GM19351 (cell line): ENCODE measurements at regions not wholly inside any gene's neighbourhood (a gene's known extent, or its start where the extent isn't known, plus 50 kb on each side); places are given as distances from the start of the nearest gene placed in this dataset.
A peak's percentile ranks its signal among the peaks of the same experiment; 100 is the strongest.
"Not testable (repeated sequence)": the region's sequence is repeated elsewhere in the genome, so short reads cannot be mapped to it uniquely, and the experiment has no call there.

ENCODE experiments used
- ATAC-seq: cut with Tn5 transposase; IDR thresholded peaks from one replicate; pipeline ENCODE4 v1.9.1; 2021; ENCODE audit warnings: mild to moderate bottlenecking, moderate library complexity; ENCODE audit not compliant: unreplicated experiment

DNA sequence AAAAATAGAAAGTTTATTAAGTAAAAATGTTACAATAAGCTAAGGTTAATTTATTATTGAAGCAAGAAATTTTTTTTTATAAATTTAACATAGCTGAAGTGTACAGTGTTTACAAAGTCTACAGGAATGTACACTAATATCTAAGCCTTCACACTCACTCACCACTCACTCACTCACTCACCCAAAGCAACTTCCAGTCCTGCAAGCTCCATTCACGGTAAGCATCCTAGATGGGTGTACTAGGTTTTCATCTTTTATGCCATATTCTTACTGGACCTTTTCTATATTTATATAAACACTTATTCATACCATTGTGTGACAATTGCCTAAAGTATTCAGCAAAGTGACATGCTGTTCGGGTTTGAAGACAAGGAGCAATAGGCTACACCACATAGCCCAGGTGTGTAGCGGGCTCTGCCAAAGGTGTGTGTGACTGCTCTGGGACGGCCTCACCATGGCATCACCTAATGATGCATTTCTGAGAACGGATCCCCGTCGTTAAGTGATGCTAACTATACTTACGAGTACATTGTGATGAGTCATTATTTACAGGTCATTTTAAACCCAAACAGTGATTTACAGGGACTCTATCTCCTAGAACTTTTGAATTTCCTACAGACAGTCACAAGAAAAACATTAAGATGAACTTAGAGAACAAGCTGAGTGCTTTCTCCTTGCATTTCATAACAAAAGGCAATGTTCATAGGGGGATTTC, 76.3 kb upstream of the ID2 start:
- ATAC-seq: no peak

DNA sequence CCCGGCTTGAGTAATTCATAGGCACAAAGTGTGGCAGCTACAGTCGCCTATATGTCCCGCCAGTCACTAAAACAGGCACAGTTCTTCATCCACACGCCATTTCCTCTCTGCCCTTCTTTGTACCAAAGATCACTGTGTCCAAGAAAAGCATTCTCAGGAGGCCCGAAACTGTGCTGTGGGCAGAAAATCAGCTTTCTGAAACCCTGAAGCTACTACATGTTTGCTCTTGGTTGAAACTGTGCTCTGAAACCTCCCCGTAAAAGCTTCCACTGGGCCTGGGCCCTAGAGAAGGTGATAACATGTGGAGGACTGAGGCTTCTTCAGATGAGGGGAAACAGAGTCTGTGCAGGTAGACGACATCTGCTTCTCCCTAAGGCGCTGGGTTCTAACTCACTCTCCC, 75.6 kb upstream of the ID2 start:
- ATAC-seq: peak; percentile 93

DNA sequence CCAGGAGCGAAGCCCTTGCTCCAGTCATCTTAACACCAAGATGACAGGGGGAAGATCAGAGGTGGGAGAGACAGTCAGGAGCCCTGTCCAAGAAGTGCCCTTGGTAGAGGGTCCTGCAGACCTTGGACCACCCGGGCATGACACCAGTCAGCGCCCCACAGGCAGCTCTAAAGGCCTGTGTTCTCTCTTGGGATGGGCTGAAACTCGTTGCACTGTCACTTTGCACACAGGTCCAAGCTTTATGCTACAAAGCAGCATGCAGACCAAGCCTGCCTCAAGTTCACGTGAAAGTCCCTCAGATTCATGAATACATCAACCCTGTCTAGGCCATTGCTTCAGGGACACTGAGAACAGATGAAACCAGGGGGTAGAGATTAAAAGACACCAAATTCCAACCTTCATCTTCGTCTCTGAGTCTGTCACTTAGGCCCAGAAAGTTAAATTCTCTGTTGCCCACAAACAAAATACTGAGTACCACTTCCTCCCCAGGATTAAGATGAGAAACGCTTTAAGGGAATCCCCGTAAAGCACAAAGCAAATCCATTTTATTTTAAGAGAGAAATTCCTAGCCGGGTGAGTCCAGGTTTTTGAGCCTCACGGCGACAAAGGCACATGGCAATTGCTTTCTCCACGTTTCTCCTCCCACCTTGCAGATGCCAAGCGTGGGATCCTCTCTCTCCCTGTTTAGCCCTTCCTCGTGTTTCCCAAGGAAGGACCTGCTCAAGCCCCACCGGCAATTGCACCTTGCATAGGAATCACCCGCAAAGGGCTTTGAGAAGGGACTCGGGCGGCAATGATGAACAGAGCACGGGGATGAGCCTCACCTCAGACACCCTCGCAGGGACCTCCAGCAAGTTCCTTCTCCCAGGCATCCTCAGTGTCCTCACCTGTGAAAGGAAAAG, 75.0 kb upstream of the ID2 start:
- peak; percentile 25 for ATAC-seq

DNA sequence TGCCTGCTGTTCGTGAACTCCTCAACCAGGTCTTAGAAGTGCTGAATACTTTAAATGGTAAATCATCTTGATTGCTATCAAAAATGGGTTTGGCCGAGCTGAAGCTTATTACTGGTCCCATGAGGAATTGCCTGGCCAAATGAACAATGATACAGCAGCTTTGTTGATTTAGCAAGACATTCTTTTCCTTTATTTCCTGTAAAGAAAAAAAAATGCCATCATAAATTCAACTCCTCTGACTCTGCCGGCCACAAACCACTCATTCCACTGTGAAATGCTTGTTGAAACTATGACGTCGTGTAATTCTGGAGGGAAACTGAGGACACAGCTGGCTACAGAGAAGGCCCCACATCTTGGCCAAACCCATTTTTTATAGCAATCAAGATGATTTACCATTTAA, 74.2 kb upstream of the ID2 start:
- no peak for ATAC-seq

DNA sequence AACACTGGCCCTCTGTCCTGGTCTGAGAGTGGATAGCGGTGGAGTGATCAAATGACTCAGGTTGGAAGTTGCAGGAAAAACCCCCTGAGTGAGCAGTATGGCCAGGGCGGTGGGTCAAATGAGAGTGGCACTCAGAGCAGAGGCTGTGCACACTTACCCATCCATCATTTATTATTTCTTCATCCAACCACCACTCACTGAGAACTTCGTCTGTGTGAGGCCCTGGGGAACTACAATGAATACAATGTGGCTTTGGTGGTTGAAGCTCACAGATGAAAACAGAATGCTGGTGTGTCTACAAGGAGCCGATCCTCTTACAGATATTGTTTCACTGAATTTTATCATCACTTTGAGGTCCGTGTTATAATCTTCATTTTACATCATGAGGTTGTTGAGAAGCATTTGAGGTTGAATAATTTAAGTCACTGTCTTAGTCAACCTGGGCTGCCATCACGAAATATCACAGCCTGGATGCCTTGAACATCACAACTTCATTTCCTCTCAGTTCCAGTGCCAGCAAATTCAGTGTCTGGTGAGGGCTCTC, 73.4 kb upstream of the ID2 start:
- no peak for ATAC-seq

DNA sequence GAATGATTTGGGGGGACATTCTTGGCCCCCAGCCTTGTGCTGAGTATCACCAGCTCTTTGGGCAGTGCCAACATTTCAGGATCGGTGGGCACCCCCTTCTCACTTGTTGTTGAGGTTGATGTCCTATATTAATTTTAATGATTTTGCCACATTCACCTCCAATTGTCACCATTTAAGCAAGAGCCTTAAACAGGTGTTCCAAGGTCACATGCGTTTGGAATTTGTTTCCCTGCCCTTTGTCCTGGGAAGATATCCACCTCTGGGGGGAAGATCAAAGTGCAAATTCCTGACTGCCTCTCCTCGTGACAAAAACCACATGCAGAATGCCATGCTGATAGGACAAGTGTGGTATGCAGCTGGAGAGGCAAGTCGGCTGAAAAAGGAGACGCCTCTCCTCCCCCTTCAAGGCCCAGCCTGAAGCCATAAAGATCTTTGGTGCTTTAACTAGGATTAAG, 72.5 kb upstream of the ID2 start:
- no peak for ATAC-seq

DNA sequence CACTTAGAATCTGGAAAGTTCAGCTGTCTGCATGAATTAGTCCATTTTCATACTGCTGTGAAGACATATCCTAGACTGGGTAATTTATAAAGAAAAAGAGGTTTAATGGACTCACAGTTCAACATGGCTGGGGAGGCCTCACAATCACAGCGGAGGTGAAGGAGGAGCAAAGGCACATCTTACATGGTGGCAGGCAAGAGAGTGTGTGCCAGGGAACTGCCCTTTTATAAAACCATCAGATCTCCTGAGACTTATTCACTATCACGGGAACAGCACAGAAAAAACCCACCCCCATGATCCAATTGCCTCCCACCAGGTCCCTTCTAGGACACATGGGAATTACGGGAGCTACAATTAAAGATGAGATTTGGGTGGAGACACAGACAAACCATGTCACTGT, 71.1 kb upstream of the ID2 start:
- not testable (repeated sequence) for ATAC-seq

DNA sequence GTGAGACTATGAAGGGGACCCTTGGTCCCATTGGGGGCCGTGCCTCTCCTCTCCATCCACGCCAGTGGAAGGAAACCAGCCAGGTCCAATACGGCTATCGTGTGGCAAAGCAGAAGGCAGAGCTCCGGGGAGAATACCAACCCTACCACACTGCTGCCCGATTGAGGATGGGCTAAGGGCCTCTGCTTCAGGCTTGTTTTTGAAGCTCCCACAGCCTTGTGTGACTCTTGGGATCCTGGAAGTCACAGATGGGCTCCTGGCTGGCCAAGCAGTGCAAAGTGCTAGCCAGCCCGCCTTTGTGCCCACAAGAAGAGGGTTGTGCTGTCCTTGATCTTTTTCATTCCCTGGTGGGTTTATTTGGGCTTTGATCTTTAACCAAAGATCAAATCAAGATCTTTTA, 70.6 kb upstream of the ID2 start:
- no peak for ATAC-seq

DNA sequence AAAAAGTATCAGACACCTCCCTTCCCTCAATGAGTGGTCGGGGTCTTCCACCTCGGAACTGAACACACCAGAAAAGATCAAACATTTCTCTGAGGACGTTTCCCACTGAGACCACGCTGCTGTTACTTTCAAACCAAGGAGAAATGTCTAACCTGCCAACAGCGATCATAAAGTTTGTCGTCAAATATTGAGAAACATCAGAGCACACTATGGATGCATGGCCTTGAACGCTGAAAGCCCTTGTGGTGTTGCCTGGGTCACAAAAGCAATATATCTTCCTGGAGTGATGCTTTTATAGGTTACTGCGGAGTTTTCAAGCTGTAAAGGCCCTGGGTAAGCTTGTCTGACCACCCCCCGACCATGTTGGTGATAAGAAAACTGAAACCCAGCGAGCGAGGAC, 70.2 kb upstream of the ID2 start:
- ATAC-seq: no peak

DNA sequence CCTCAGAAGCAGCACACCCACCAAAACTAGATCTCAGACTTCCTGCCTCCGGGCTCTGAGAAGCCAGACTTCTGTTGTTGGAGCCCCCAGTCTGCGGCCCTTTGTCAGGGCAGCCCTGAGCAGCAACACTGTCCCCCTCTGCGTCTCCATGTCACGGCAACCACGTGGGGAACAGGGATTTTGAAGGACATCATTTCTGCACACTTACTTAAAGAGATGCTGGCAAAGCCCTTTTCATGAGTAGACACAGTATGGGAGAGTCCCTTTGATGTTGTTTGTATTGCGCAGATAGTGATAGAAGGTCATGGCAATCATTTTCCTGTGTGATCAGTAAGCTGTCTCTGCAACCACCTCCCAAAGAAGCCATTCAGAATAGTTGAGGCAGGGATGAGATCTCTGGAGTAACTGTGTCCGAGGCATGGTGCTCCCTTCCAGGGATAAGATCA, 69.1 kb upstream of the ID2 start:
- ATAC-seq: no peak

DNA sequence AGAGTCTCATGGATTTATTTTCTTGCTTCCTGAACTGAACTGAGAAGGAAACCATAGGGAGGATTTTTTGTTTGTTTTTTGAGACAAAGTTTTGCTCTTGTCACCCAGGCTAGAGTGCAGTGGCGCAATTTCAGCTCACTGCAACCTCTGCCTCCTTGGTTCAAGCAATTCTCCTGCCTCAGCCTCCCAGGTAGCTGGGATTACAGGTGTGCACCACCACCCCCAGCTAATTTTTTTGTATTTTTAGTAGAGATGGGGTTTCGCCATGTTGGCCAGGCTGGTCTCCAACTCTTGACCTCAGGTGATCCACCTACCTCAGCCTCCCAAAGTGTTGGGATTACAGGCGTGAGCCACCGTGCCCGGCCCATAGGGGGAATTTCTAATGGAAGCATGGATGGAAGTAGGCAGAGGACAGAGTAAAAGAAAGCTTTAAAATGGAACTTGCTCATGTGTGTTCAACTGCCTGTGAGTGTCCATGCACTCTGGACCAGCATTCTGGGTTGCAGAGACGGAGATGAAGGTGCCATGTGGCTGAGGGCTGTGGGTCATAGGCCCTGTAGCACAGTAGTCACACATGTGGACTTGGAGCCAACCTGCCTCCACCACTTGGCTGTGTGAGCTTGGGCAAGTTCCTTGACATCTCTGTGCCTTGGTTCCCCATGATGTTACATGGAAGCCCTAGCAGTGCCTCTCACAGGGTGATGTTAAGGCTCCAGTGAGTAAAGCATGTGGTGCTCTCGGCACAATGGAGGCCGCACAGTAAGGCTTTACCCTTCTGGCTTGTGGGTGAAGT, 68.5 kb upstream of the ID2 start:
- not testable (repeated sequence) for ATAC-seq

DNA sequence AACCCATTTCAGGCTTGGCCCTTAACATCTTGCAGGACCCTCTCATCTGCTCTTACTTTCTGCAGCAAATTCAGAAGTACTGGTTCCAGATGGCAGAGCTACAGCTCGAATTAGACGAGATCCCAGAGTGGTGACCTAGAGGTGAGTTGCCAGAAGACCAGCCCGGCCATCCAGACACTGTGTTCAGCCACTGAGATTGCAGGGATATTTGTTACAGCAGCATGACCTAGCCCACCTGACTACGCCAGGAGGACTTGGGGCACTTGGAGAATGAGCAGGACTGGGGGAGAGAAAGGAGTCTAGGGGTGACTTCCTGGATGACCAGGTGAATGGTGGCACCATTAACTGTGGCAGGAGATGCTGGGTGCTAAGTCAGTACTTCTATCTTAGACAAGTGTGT, 67.2 kb upstream of the ID2 start:
- no peak for ATAC-seq

DNA sequence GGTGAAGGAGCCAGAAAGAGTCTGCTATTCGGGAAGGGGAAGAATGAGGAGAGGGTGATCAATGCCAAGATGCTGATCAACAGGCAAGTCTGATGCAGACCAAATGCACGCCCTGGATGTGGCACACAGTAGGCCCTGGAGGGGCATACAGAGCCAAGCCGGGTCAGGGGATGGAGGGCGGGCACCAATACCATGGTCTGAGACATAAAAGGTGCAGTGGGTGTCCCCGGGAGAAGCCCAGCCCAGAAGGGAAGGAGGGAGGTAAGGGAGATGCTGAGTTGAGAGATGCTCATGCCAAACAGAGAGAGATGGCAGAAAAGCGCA, 66.6 kb upstream of the ID2 start:
- no peak for ATAC-seq

DNA sequence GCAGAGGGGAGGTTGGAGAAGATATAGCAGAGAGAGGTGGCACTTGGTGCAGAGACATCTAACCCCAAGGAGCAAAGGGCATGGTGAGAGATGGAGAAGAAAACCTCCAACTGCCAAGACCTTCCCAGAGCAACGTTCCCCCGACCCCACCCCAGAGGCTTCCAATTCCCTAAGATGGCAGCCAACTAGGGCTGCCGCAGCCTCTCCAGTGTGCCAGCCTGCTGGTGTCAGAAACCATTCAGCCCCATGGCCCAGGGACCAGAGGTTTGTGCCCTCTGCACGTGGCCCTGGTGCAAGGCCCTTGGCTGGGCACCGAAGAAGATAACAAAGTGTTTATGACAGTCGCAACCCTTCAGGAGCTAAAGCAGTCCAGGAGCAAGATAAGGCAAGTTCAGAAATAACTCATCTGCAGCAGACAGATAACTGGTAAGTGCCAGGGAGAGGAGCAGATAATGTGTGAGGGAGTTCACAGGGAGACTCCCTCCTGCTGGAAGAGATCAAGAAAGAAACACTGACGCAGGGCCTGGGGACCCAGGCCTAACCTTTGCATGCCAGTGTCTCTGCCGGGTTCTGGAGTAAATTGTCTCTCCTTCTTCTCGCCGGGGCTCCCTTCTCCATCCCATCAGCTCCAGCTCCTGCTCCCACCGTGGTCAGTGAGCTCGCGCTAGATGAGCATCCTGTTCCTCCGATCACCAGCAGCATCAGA, 66.1 kb upstream of the ID2 start:
- ATAC-seq: no peak

DNA sequence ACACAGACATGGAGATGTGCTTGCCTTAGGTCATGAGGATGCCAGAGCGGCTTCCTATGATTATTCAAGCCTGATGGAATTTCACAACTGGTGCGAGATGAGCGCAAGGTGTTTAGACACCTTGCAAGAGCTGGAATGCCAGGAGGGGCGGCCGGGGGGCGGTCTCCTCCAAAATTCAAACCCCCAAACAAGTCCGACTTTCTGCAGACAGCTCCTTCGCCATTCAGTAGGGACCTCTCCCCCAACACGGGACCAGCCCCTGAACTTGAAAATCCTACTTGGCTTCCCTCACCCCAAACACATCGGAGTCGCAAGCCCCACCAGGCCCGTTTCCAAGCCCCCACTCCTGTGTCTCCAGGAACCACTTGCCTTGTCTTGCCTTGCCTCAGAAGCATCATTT, 64.8 kb upstream of the ID2 start:
- no peak for ATAC-seq

DNA sequence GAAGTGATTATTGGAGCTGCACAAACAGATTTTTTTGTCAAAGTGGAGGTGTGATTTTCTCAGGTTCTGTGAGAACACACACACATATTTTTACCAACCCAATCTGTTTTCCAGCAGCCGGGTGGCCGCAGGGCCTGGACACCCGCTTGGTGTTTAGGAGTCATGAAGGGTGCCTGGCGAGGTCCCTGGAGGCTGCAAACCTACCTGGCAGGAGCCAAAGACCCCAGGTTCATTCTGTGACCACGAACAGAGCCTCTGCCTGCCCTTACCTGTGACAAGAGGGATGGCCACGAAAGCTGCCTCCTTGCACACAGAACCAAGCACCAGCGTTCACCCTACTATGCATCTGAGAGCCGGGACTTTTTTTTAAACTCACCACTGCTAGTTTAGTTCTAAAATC, 64.3 kb upstream of the ID2 start:
- no peak for ATAC-seq

DNA sequence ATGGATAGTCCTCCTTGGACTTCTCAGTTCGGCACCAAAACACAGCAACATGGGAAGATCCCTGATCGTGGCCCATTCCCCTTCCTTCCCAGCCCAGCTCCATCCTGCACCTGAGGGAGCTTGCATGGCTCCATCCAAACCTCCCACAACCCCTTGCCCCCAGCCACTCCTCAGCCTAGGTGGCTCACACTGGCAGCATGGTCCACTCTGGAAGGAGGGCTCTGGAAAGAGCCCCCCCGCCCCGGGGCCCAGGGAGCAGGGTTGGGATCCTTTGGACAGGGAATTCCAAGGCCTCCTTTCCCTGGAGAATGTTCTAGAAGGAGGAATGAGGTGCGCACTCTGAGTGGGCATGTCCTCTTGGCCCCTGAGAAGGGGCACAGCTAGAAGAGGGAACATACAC, 62.8 kb upstream of the ID2 start:
- no peak for ATAC-seq

DNA sequence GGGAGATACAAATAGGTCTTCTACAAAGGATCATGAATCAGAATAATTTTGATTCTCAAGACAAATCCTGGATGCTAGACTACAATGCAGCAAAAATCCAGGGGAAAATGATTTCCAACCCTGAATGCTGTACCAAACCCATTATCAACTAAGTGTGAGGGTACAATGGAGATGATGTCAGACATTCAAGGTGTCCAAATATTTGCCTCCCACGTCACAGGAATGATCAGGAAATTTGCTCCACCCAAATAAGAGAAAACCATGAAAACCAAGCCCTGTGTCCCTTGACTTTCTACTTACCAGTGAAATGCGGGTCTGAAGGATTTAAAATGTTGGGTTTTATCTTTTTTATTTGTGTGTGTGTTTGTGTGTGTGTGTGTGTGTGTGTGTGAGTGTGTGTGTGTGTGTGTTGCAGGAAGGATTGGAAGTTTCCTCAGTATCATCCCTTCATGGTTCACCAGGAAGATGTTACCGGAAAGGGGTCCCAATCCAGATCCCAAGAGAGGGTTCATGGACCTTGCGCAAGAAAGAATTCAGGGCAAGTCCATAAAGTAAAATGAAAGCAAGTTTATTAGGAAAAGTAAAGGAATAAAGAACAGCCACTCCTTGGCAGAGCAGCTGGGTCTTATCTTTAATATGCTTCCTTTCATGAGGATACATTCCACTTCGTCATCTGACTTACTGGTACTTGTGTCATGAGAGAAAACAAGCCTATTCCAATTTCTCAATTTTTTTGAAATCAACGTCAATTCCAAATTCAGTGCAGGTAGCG, 61.1 kb upstream of the ID2 start:
- no peak for ATAC-seq

DNA sequence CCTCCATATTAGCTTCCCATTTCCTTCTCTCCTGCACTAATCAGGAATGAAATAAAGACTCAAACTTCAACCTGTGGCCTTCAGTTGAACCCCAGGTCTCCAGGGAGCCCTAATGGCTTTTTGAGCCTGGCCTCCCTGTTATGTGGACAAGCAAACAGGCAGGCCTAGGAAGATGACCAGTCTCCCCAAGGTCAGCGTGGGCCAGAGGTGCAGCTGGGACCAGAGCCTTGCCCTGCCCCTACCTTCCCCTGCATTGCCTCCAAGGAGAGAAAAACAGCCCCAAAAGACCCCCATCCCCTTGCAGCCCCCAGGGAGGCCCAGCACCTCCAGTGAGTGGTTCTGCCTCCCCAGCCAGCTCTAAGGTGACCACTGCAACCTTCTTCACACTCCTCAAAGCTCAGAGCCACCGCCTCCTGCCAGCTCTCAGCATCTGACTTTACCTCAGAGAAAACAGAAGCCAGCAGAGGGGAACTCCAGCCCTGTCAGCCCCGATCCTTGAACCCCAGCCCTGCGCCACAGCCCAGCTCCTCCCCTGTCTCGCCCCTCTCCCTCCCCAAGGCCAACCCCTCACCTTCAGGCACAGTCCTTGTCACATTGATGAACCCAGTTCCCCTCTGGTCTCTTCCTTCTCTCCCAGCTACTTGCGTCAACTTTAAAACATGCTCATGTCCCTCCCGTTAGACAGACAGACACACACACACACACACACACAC, 59.5 kb upstream of the ID2 start:
- ATAC-seq: no peak
